Body of pancreas (tissue), 4 donors: ENCODE measurements at regions not wholly inside any gene's neighbourhood (a gene's known extent, or its start where the extent isn't known, plus 50 kb on each side); places are given as distances from the start of the nearest gene placed in this dataset.

ENCODE experiments used
- ATAC-seq: fragments of 150-250 bp; one replicate; pipeline ENCODE4 v1.9.1; 2016
- DNase-seq, 4 donors: peaks; one replicate each; pipeline ENCODE4 v3.0.0-alpha.2; 2019
- H3K27ac ChIP-seq, 4 donors: fragments of 200-600 bp; sonication (generic); 1 replicate in 3 of 4; 2 replicates in 1 of 4; pipeline versions ENCODE4 v1.5.1 to v1.6.1; 2016 to 2019; ENCODE audit warnings: mild to moderate bottlenecking in 1 of 4, mixed read lengths in 1 of 4, moderate library complexity in 1 of 4
- H3K27me3 ChIP-seq, 2 donors: fragments of 200-600 bp; sonication (generic); one replicate each; pipeline ENCODE4 v1.6.0; 2016; ENCODE audit warnings: mild to moderate bottlenecking in 1 of 2
- H3K36me3 ChIP-seq, 2 donors: fragments of 200-600 bp; sonication (generic); replicated peaks in 1 of 2; 2 replicates each; pipeline ENCODE4 v1.5.1; 2016; ENCODE audit warnings: low read depth in 2 of 2; ENCODE audit not compliant: insufficient read depth in 1 of 2
- H3K4me1 ChIP-seq: fragments of 200-600 bp; sonication (generic); one replicate; pipeline ENCODE4 v1.6.0; 2016
- H3K4me3 ChIP-seq, 2 donors: fragments of 200-600 bp; sonication (generic); 1 replicate in 1 of 2; 2 replicates in 1 of 2; pipeline ENCODE4 v1.5.1; 2016 to 2019
- H3K9me3 ChIP-seq, 3 donors: fragments of 200-600 bp; sonication (generic); 1 replicate in 2 of 3; 2 replicates in 1 of 3; pipeline ENCODE4 v1.5.1; 2016
- POLR2A ChIP-seq, 3 donors: fragments of 450-650 bp; IDR thresholded peaks; one replicate each; pipeline ENCODE4 v1.6.1; 2016; ENCODE audit warnings: antibody characterized with exemption in 3 of 3, mild to moderate bottlenecking in 2 of 3
- WGBS, 2 donors: methylation state at CpG; one replicate each; pipeline ENCODE4 v1.1.5; 2017; 5-methylcytosine and 5-hydroxymethylcytosine counted together
- intact Hi-C: fragments of 100-400 bp; cut with DNase I; formaldehyde crosslinking; loops from one replicate; pipeline ENCODE4 v1.15.1; 2023
- TF ChIP-seq, protein P1 (sequence below), 7 experiments: fragments of 450-650 bp in 4 of 7; fragments of 200-600 bp in 3 of 7; sonication (generic) in 3 of 7; IDR thresholded peaks; one replicate each; pipeline ENCODE4 v1.5.1; 2016 to 2019; ENCODE audit warnings: antibody characterized with exemption in 7 of 7

DNA sequence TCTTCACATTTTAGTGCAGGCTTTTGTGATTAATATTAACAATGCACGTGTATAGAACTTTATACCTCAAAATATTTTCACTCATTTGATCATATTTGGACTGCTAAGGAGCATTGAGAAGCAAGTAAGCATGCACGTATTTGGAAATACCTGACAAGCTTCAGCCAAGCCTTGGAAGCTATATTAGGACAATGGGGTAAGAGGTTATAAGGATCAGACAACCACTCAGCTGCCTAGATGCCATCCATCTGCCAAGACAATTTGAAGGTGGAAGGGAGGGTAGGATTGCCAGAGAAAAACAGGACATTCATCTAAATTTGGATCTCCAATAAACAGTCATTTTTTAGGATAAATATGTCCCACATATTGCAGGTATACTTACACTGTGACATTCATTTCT is 394.9 kb upstream of the CFAP20DC start:
- TF ChIP-seq, protein P1, sequence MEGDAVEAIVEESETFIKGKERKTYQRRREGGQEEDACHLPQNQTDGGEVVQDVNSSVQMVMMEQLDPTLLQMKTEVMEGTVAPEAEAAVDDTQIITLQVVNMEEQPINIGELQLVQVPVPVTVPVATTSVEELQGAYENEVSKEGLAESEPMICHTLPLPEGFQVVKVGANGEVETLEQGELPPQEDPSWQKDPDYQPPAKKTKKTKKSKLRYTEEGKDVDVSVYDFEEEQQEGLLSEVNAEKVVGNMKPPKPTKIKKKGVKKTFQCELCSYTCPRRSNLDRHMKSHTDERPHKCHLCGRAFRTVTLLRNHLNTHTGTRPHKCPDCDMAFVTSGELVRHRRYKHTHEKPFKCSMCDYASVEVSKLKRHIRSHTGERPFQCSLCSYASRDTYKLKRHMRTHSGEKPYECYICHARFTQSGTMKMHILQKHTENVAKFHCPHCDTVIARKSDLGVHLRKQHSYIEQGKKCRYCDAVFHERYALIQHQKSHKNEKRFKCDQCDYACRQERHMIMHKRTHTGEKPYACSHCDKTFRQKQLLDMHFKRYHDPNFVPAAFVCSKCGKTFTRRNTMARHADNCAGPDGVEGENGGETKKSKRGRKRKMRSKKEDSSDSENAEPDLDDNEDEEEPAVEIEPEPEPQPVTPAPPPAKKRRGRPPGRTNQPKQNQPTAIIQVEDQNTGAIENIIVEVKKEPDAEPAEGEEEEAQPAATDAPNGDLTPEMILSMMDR (IDR thresholded peaks at IDR 0.05) = no peak
- TF ChIP-seq POLR2A (IDR thresholded peaks at IDR 0.05) = no peak
- Histone ChIP-seq H3K9me3 (no peaks in the 10 kb centered on the region), H3K36me3 (no peaks in the 10 kb centered on the region), H3K4me3 (no peak overlapping the region), H3K27me3 (no peaks in the 10 kb centered on the region), H3K27ac (no peak overlapping the region), H3K4me1 (no peaks in the 10 kb centered on the region)
- ATAC-seq (no peak), DNase-seq (no peak)
- 75 to 76% methylated on average over 2 of the region's 2 CpGs for WGBS, 2 donors
- intact Hi-C loops = no loop called here

DNA sequence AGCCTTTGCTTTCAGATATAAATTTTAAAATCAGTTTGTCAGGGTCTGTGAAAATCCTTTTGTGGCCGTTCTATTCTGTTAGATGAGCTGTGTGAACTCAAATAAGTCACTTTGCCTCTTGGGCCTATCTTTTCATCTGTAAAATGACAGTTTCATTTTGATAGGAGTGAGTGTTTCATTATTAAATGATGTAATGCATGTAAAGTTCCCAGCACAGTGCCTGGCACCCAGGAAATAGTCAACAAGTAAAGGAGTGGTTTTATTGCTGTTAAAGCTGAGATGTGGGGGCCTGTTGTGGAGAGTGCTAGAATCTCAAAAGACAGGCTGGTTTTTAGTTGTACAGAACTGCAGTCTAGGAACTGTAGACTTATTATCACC is 394.5 kb upstream of the CFAP20DC start:
- no peaks in the 10 kb centered on the region for H3K4me1 ChIP-seq
- WGBS, 2 donors = 69 to 81% methylated on average over 1 of the region's 1 CpG
- ATAC-seq (no peak), DNase-seq (no peak)
- intact Hi-C loops = no loop called here
- no peaks in the 10 kb centered on the region for H3K27me3 ChIP-seq
- no peaks in the 10 kb centered on the region for H3K9me3 ChIP-seq
- TF ChIP-seq, protein P1 (IDR thresholded peaks at IDR 0.05) = no peak
- no peak for TF ChIP-seq POLR2A (IDR thresholded peaks at IDR 0.05)
- no peaks in the 10 kb centered on the region for H3K36me3 ChIP-seq
- no peak overlapping the region for H3K4me3 ChIP-seq
- no peak overlapping the region for H3K27ac ChIP-seq

DNA sequence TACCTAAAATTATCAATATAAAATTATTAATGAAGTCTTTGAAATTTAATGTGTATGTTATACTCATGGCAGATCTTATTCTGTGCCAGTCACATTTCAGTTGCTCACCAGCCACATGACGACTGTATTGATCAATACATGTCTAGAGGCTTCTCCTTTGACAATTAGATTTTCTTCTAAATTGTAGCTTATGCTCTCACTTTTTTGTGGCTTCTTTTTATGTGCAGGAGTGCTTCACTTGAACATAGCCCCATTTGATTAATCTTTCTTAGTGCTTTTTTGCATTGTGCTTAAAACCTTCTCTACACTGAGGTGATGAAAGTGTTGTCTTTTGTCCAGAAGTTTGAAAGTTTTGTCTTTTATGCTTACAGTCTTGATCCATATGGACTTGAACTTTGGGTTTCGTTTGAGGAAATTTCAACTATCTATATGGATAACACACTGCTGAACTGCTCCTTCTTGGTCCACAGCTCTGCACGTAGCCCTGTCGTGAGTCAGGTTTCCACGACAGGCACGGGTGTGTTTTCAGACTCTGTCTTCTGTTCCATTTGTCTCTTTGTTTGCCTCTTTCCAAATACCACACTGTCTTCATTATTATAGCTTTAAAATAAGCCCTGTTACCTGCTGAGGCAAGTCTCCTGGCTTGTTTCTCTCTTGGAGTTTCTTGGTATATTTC is 393.9 kb upstream of the CFAP20DC start:
- WGBS, 2 donors = 88 to 89% methylated on average over 6 of the region's 6 CpGs
- Histone ChIP-seq H3K4me1 (no peaks in the 10 kb centered on the region), H3K36me3 (no peaks in the 10 kb centered on the region), H3K27ac (no peak overlapping the region), H3K27me3 (no peaks in the 10 kb centered on the region), H3K4me3 (no peak overlapping the region), H3K9me3 (no peaks in the 10 kb centered on the region)
- no peak for DNase-seq
- TF ChIP-seq, protein P1 (IDR thresholded peaks at IDR 0.05) = no peak
- no peak for TF ChIP-seq POLR2A (IDR thresholded peaks at IDR 0.05)
- ATAC-seq = no peak
- intact Hi-C loops = no loop called here

DNA sequence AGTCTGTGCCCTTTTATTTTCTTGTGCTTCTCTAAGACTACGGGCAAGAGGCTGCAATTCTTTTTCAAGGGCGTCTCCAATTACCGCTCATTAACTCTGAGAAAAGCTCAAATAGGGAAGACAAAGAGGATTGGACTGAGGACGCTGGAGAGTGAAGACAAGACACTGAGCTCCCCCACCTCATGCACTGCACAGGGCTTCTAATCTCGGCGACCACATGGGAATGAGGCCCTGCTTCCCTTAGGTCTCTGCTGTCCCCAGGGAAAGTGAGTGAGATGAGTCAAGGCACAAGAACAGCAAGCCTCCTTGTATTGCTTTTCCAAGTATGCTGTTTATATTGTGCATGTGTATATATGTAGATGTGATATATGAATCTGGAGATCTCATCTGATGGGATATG is 392.2 kb upstream of the CFAP20DC start:
- 83 to 93% methylated on average over 6 of the region's 6 CpGs for WGBS, 2 donors
- TF ChIP-seq, protein P1 (IDR thresholded peaks at IDR 0.05) = no peak
- no peak for TF ChIP-seq POLR2A (IDR thresholded peaks at IDR 0.05)
- no peaks in the 10 kb centered on the region for H3K9me3 ChIP-seq
- intact Hi-C loops = no loop called here
- no peak overlapping the region for H3K27ac ChIP-seq
- ATAC-seq = no peak
- no peak overlapping the region for H3K4me3 ChIP-seq
- no peaks in the 10 kb centered on the region for H3K4me1 ChIP-seq
- DNase-seq = no peak
- H3K36me3 ChIP-seq = no peaks in the 10 kb centered on the region
- H3K27me3 ChIP-seq = no peaks in the 10 kb centered on the region
